PC-3 (cell line): ENCODE measurements at regions not wholly inside any gene's neighbourhood (a gene's known extent, or its start where the extent isn't known, plus 50 kb on each side); places are given as distances from the start of the nearest gene placed in this dataset.

Source experiments
- EZH2 ChIP-seq: fragments of 300-600 bp; sonication (generic); IDR thresholded peaks from one replicate; pipeline ENCODE4 v1.6.1; 2017; ENCODE audit warnings: antibody characterized with exemption, mild to moderate bottlenecking, low read length; ENCODE audit not compliant: unreplicated experiment
- TF ChIP-seq, protein P1 (sequence below): fragments of 300-600 bp; sonication (generic); conservative IDR thresholded peaks from 2 replicates; pipeline ENCODE4 v1.5.1; 2017; ENCODE audit warnings: antibody characterized with exemption, low read depth, mild to moderate bottlenecking, low read length

DNA sequence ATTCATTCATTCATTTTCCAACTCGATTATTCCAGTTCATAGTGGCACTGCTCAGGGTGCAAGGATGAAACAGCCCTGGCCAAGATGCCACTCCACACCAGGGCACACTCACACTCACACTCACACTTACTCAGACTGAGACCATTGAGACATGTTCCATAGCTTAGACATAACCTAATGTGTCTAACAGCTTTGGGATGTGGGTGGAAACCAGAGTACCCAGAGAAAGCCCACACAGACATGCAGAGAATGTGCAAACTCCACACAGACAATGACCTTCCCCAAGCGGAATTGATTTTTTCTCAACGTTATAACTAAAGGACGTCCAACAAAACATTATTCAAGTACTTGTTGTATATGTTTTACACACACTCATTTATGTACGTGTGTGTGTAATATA, 1363.5 kb downstream of the EFNA5 start:
- TF ChIP-seq EZH2: no peak
- TF ChIP-seq, protein P1, sequence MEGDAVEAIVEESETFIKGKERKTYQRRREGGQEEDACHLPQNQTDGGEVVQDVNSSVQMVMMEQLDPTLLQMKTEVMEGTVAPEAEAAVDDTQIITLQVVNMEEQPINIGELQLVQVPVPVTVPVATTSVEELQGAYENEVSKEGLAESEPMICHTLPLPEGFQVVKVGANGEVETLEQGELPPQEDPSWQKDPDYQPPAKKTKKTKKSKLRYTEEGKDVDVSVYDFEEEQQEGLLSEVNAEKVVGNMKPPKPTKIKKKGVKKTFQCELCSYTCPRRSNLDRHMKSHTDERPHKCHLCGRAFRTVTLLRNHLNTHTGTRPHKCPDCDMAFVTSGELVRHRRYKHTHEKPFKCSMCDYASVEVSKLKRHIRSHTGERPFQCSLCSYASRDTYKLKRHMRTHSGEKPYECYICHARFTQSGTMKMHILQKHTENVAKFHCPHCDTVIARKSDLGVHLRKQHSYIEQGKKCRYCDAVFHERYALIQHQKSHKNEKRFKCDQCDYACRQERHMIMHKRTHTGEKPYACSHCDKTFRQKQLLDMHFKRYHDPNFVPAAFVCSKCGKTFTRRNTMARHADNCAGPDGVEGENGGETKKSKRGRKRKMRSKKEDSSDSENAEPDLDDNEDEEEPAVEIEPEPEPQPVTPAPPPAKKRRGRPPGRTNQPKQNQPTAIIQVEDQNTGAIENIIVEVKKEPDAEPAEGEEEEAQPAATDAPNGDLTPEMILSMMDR: no peak
